ENCODE measurements at regions not wholly inside any gene's neighbourhood (a gene's known extent, or its start where the extent isn't known, plus 50 kb on each side); places are given as distances from the start of the nearest gene placed in this dataset.
A peak's percentile ranks its signal among the peaks of the same experiment; 100 is the strongest.

- no peak for DNase-seq (ENCODE audit: low read depth in 2 of 2)
These were observed 92.5 kb upstream of the PDE10A start for GRCh38 chr6:165755583-165755982.

- no peak for DNase-seq (ENCODE audit: low read depth in 2 of 2)
These were observed 90.5 kb upstream of the PDE10A start for GRCh38 chr6:165753506-165753905.

- no peak for DNase-seq (ENCODE audit: low read depth in 2 of 2)
These were observed 89.4 kb upstream of the PDE10A start for GRCh38 chr6:165752451-165752850.

- DNase-seq (ENCODE audit: low read depth in 2 of 2) = no peak
These were observed 88.4 kb upstream of the PDE10A start for GRCh38 chr6:165751486-165751885.

GRCh38 chr6:165749163-165749562, 86.1 kb upstream of the PDE10A start:
- DNase-seq (ENCODE audit: low read depth in 2 of 2) = no peak

GRCh38 chr6:165748390-165748789, 85.3 kb upstream of the PDE10A start:
- no peak for DNase-seq (ENCODE audit: low read depth in 2 of 2)

- no peak for DNase-seq (ENCODE audit: low read depth in 2 of 2)
These were observed 84.9 kb upstream of the PDE10A start for GRCh38 chr6:165747963-165748362.

GRCh38 chr6:165746331-165746730, 83.3 kb upstream of the PDE10A start:
- no peak for DNase-seq (ENCODE audit: low read depth in 2 of 2)

- no peak for DNase-seq (ENCODE audit: low read depth in 2 of 2)
These were observed 82.5 kb upstream of the PDE10A start for GRCh38 chr6:165745492-165745891.

GRCh38 chr6:165744555-165745228, 81.7 kb upstream of the PDE10A start:
- peak; percentile 29 to 36 for DNase-seq (ENCODE audit: low read depth in 2 of 2)

GRCh38 chr6:165743366-165743898, 80.4 kb upstream of the PDE10A start:
- no peak for DNase-seq (ENCODE audit: low read depth in 2 of 2)

- DNase-seq (ENCODE audit: low read depth in 2 of 2) = no peak
These were observed 79.0 kb upstream of the PDE10A start for GRCh38 chr6:165742047-165742446.

- no peak for DNase-seq (ENCODE audit: low read depth in 2 of 2)
These were observed 74.4 kb upstream of the PDE10A start for GRCh38 chr6:165737396-165737795.

GRCh38 chr6:165735065-165735464, 72.0 kb upstream of the PDE10A start:
- DNase-seq (ENCODE audit: low read depth in 2 of 2) = no peak

GRCh38 chr6:165733489-165733791, 70.4 kb upstream of the PDE10A start:
- DNase-seq (ENCODE audit: low read depth in 2 of 2) = no peak

GRCh38 chr6:165732696-165733488, 69.9 kb upstream of the PDE10A start:
- no peak for DNase-seq (ENCODE audit: low read depth in 2 of 2)

- no peak for DNase-seq (ENCODE audit: low read depth in 2 of 2)
These were observed 66.4 kb upstream of the PDE10A start for GRCh38 chr6:165729307-165729936.

- DNase-seq (ENCODE audit: low read depth in 2 of 2) = no peak
These were observed 65.2 kb upstream of the PDE10A start for GRCh38 chr6:165728216-165728615.

GRCh38 chr6:165726965-165727381, 63.9 kb upstream of the PDE10A start:
- no peak for DNase-seq (ENCODE audit: low read depth in 2 of 2)

- no peak for DNase-seq (ENCODE audit: low read depth in 2 of 2)
These were observed 63.3 kb upstream of the PDE10A start for GRCh38 chr6:165726290-165726875.

- no peak for DNase-seq (ENCODE audit: low read depth in 2 of 2)
These were observed 62.2 kb upstream of the PDE10A start for GRCh38 chr6:165725201-165725600.

GRCh38 chr6:165723326-165723725, 60.3 kb upstream of the PDE10A start:
- no peak for DNase-seq (ENCODE audit: low read depth in 2 of 2)
